HepG2 (cell line): ENCODE measurements at regions not wholly inside any gene's neighbourhood (a gene's known extent, or its start where the extent isn't known, plus 50 kb on each side); places are given as distances from the start of the nearest gene placed in this dataset.

ENCODE experiments used
- ATAC-seq: fragments of 200-7000 bp; cut with Tn5 transposase; 3 replicates; pipeline ENCODE4 v1.9.1; 2020; ENCODE audit warnings: mild to moderate bottlenecking, moderate library complexity
- BruUV-seq: library from RNA; stranded (reverse); fragments of 400-500 nt; replicated peaks from 2 replicates; lab custom pipeline; 2021; lab: Mats Ljungman, UMichigan
- CTCF ChIA-PET: fragments of 300-600 bp; formaldehyde crosslinking; extraction: SDS; loops from one replicate; lab custom pipeline; 2021; ENCODE audit warnings: low total read pairs, inconsistent platforms, low intra/inter-chr PET ratio; lab: Yijun Ruan, JAX
- POLR2A ChIA-PET: fragments of 350-600 bp; sonication (Branson Sonifier 250); formaldehyde crosslinking; loops from one replicate; lab custom pipeline; 2020; ENCODE audit warnings: antibody characterized with exemption, inconsistent platforms; lab: Yijun Ruan, JAX
- DNase-seq: peaks from one replicate; pipeline ENCODE4 v3.0.0-alpha.2; 2015; ENCODE audit warnings: low spot score
- FAIRE-seq: peaks from 3 replicates; lab custom pipeline; 2011; peaks lifted over from hg19 to GRCh38; lab: Jason Lieb, UNC
- H2AFZ ChIP-seq: one replicate; pipeline ENCODE4 v1.6.1; 2011; ENCODE audit warnings: low read length, inconsistent platforms
- H3K27ac ChIP-seq: fragments of 300-600 bp; 3 replicates; pipeline ENCODE4 v1.8.0; 2011; ENCODE audit warnings: mixed run types, mild to moderate bottlenecking, mixed read lengths, low read length, inconsistent platforms; ENCODE audit not compliant: insufficient read depth; ENCODE audit errors: extremely low read length
- H3K27me3 ChIP-seq, 2 experiments: fragments of 200-600 bp in 1 of 2; 2 replicates in 1 of 2; 3 replicates in 1 of 2; pipeline versions ENCODE4 v1.6.0 to v1.8.0; 2011; ENCODE audit warnings: low read length in 2 of 2, mild to moderate bottlenecking in 2 of 2, moderate library complexity in 2 of 2, inconsistent platforms in 1 of 2; ENCODE audit not compliant: insufficient read depth in 2 of 2, control insufficient read depth in 1 of 2
- H3K36me3 ChIP-seq, 2 experiments: fragments of 200-600 bp in 1 of 2; replicated peaks in 1 of 2; 2 replicates in 1 of 2; 3 replicates in 1 of 2; pipeline versions ENCODE4 v1.5.1 to v1.8.0; 2011; ENCODE audit warnings: low read length in 2 of 2, inconsistent platforms in 1 of 2; ENCODE audit not compliant: insufficient read depth in 2 of 2, control insufficient read depth in 1 of 2
- H3K4me1 ChIP-seq: 2 replicates; pipeline ENCODE4 v1.5.1; 2012; ENCODE audit warnings: low read length, inconsistent platforms; ENCODE audit not compliant: insufficient read depth
- H3K4me2 ChIP-seq: 2 replicates; pipeline ENCODE4 v1.6.0; 2011; ENCODE audit warnings: low read depth, low read length, inconsistent platforms
- H3K4me3 ChIP-seq, 3 experiments: fragments of 200-600 bp in 1 of 3; sonication (generic), shearing (Covaris generic) in 1 of 3; replicated peaks in 1 of 3; 2 replicates each; pipeline ENCODE4 v1.5.1; 2011 to 2016; ENCODE audit warnings: low read length in 3 of 3, inconsistent platforms in 2 of 3, low read depth in 2 of 3, mild to moderate bottlenecking in 2 of 3, control low read depth in 1 of 3, mixed read lengths in 1 of 3; ENCODE audit not compliant: insufficient read depth in 1 of 3
- H3K79me2 ChIP-seq: one replicate; pipeline ENCODE4 v1.6.1; 2011; ENCODE audit warnings: low read length, inconsistent platforms; ENCODE audit not compliant: insufficient read depth
- H3K9ac ChIP-seq: 2 replicates; pipeline ENCODE4 v1.6.0; 2011; ENCODE audit warnings: mild to moderate bottlenecking, low read depth, low read length, inconsistent platforms; ENCODE audit not compliant: insufficient read depth
- H3K9me3 ChIP-seq: 2 replicates; pipeline ENCODE4 v1.5.1; 2012; ENCODE audit warnings: mild to moderate bottlenecking, low read length
- H4K20me1 ChIP-seq: 2 replicates; pipeline ENCODE4 v1.6.0; 2011; ENCODE audit warnings: inconsistent platforms, mild to moderate bottlenecking, low read length, moderate library complexity; ENCODE audit not compliant: insufficient read depth
- CENPT ChIP-seq: sonication (generic); formaldehyde crosslinking; IDR thresholded peaks from 2 replicates; pipeline ENCODE4 v1.8.0; 2022; ENCODE audit warnings: low read depth, mild to moderate bottlenecking, moderate library complexity, missing genetic modification reagents
- ELF4 ChIP-seq: sonication (generic); formaldehyde crosslinking; IDR thresholded peaks from 2 replicates; pipeline ENCODE4 v1.5.0; 2020; ENCODE audit warnings: missing genetic modification reagents, mild to moderate bottlenecking, moderate library complexity, borderline replicate concordance
- HDAC1 ChIP-seq: sonication (generic); formaldehyde crosslinking; IDR thresholded peaks from 2 replicates; pipeline ENCODE4 v1.5.1; 2020; ENCODE audit warnings: mild to moderate bottlenecking, missing genetic modification reagents
- NCOA2 ChIP-seq: sonication (generic); formaldehyde crosslinking; IDR thresholded peaks from 2 replicates; pipeline ENCODE4 v1.8.0; 2022; ENCODE audit warnings: inconsistent platforms
- RBM39 ChIP-seq: fragments of 200-400 bp; formaldehyde crosslinking; IDR thresholded peaks from one replicate; pipeline ENCODE4 v1.6.1; 2018; ENCODE audit warnings: antibody characterized with exemption, mild to moderate bottlenecking, low read depth, low read length; ENCODE audit not compliant: poor library complexity, severe bottlenecking
- YY1 ChIP-seq: IDR thresholded peaks from 2 replicates; pipeline ENCODE4 v1.6.1; 2011; ENCODE audit warnings: low read length, low read depth, moderate library complexity, mild to moderate bottlenecking; ENCODE audit not compliant: insufficient read depth, insufficient replicate concordance
- ZBTB34 ChIP-seq: sonication (generic); formaldehyde crosslinking; IDR thresholded peaks from 2 replicates; pipeline ENCODE4 v1.8.0; 2022; ENCODE audit warnings: mild to moderate bottlenecking, missing genetic modification reagents
- ZFP62 ChIP-seq: sonication (generic); formaldehyde crosslinking; IDR thresholded peaks from 2 replicates; pipeline ENCODE4 v1.4.0; 2020; ENCODE audit warnings: missing genetic modification reagents
- ZNF335 ChIP-seq: sonication (generic); formaldehyde crosslinking; IDR thresholded peaks from 2 replicates; pipeline ENCODE4 v1.4.0; 2020; ENCODE audit warnings: missing genetic modification reagents
- ZNF619 ChIP-seq: sonication (generic); formaldehyde crosslinking; IDR thresholded peaks from 2 replicates; pipeline ENCODE4 v1.4.0; 2020; ENCODE audit warnings: mild to moderate bottlenecking, missing genetic modification reagents
- ZNF639 ChIP-seq: conservative IDR thresholded peaks from 2 replicates; pipeline ENCODE4 v1.6.1; 2018; ENCODE audit warnings: missing genetic modification reagents
- ZNF644 ChIP-seq: IDR thresholded peaks from 2 replicates; pipeline ENCODE4 v1.6.1; 2016; ENCODE audit warnings: low read depth
- WGBS: methylation state at CpG from one replicate; pipeline ENCODE4 v1.1.6; 2017; ENCODE audit warnings: low lambda C conversion rate; 5-methylcytosine and 5-hydroxymethylcytosine counted together
- in situ Hi-C: cut with HindIII; loops from 2 replicates; pipeline ENCODE4 v1.10.0; 2017; ENCODE audit warnings: low pct_unique_long_range_greater_than_20kb; ENCODE audit not compliant: extremely low pct_ligation_motif_present
- intact Hi-C: fragments of 100-400 bp; cut with micrococcal nuclease; formaldehyde crosslinking; loops from one replicate; pipeline ENCODE4 v1.10.0; 2022; ENCODE audit not compliant: unreplicated experiment
- TF ChIP-seq, protein P1 (sequence below): sonication (generic); formaldehyde crosslinking; IDR thresholded peaks from 2 replicates; pipeline ENCODE4 v1.4.0; 2020; ENCODE audit warnings: missing genetic modification reagents, borderline replicate concordance
- TF ChIP-seq, protein P2 (sequence below): sonication (generic); formaldehyde crosslinking; IDR thresholded peaks from 2 replicates; pipeline ENCODE4 v1.4.0; 2020; ENCODE audit warnings: mild to moderate bottlenecking, missing genetic modification reagents

DNA sequence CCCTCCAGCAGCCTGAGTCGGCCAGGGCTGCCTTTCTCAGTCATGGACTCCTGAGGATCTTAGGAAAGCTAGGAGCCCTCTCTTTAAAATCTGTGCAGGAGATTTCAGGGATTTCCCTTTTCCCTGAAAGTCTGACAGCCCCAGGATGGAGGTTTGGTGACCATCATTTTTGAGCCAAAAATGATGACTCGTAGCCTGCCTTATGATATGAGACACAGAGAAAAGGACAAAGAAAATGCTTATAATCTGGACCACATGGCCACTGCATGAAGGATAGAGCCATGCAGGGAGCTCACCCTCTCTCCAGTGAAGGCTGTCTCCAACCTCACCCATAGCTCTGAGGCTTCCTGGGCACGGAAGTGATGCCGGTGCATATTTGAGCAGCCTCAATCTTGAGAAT lies 106.6 kb upstream of the CHST15 start (continued):
- no peak for TF ChIP-seq ELF4 (CRISPR knock-in tag)
- no peak for TF ChIP-seq ZNF644
- no peak for TF ChIP-seq ZFP62 (CRISPR knock-in tag)
- TF ChIP-seq NCOA2 (CRISPR knock-in tag): no peak
- no peak for TF ChIP-seq ZBTB34 (CRISPR knock-in tag)
- TF ChIP-seq, protein P1, sequence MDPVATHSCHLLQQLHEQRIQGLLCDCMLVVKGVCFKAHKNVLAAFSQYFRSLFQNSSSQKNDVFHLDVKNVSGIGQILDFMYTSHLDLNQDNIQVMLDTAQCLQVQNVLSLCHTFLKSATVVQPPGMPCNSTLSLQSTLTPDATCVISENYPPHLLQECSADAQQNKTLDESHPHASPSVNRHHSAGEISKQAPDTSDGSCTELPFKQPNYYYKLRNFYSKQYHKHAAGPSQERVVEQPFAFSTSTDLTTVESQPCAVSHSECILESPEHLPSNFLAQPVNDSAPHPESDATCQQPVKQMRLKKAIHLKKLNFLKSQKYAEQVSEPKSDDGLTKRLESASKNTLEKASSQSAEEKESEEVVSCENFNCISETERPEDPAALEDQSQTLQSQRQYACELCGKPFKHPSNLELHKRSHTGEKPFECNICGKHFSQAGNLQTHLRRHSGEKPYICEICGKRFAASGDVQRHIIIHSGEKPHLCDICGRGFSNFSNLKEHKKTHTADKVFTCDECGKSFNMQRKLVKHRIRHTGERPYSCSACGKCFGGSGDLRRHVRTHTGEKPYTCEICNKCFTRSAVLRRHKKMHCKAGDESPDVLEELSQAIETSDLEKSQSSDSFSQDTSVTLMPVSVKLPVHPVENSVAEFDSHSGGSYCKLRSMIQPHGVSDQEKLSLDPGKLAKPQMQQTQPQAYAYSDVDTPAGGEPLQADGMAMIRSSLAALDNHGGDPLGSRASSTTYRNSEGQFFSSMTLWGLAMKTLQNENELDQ (CRISPR knock-in tag): no peak
- TF ChIP-seq ZNF619 (CRISPR knock-in tag): no peak
- TF ChIP-seq HDAC1 (CRISPR knock-in tag): no peak

DNA sequence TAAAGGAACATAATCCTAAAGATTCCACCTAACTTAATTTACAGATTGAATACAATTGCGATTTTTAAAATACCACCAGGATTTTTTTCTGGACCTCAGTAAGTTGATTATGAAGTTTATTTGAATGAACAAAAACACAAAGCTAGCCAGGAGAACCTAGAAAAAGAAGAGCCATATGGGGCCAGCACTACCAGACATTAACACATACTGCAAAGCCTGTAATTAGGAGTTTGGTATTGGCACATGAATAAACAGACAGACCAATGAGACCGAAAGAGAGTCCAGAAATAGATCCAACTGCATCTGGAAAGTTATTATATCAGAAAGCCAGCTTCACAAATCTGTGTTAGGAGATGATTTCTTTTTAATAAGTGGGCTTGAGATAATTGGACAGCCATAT lies 105.5 kb upstream of the CHST15 start:
- CTCF ChIA-PET: no interaction called here
- no peak for TF ChIP-seq YY1
- TF ChIP-seq RBM39: no peak
- TF ChIP-seq CENPT (CRISPR knock-in tag): no peak
- no peak for TF ChIP-seq ZNF639
- no peak for TF ChIP-seq ZNF335 (CRISPR knock-in tag)
- TF ChIP-seq, protein P2, sequence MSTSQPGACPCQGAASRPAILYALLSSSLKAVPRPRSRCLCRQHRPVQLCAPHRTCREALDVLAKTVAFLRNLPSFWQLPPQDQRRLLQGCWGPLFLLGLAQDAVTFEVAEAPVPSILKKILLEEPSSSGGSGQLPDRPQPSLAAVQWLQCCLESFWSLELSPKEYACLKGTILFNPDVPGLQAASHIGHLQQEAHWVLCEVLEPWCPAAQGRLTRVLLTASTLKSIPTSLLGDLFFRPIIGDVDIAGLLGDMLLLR (CRISPR knock-in tag): no peak
- TF ChIP-seq, all 625 proteins: peak for 0
- no TSS peak for BruUV-seq
- DNase-seq (no peak), FAIRE-seq (no peak), ATAC-seq (no peak)
- no peaks in the 10 kb centered on the region for H3K36me3 ChIP-seq
- H3K27ac ChIP-seq: no peak overlapping the region
- WGBS: under 1% methylated on average over 2 of the region's 2 CpGs
- no peaks in the 10 kb centered on the region for H3K9me3 ChIP-seq
- H2AFZ ChIP-seq: no peak overlapping the region
- no peak overlapping the region for H3K4me3 ChIP-seq
- H3K27me3 ChIP-seq: peaks cover 1 to 43% of the 10 kb centered on the region in 2 experiments; a peak in 3 of 5 replicates
- H3K4me1 ChIP-seq: no peaks in the 10 kb centered on the region
- POLR2A ChIA-PET: no interaction called here
- intact Hi-C loops (no loop called here), in situ Hi-C loops (no loop called here)
- H3K9ac ChIP-seq: no peak overlapping the region
- no peak overlapping the region for H3K4me2 ChIP-seq
- H3K79me2 ChIP-seq: no peaks in the 10 kb centered on the region
- H4K20me1 ChIP-seq: no peaks in the 10 kb centered on the region
